NCI-H2029 (cell line): ENCODE measurements at regions not wholly inside any gene's neighbourhood (a gene's known extent, or its start where the extent isn't known, plus 50 kb on each side); places are given as distances from the start of the nearest gene placed in this dataset.
"Not testable (repeated sequence)": the region's sequence is repeated elsewhere in the genome, so short reads cannot be mapped to it uniquely, and the experiment has no call there.

Source experiments
- DNase-seq: peaks from one replicate; lab custom pipeline; 2025; lab: John Stamatoyannopoulos, UW

DNA sequence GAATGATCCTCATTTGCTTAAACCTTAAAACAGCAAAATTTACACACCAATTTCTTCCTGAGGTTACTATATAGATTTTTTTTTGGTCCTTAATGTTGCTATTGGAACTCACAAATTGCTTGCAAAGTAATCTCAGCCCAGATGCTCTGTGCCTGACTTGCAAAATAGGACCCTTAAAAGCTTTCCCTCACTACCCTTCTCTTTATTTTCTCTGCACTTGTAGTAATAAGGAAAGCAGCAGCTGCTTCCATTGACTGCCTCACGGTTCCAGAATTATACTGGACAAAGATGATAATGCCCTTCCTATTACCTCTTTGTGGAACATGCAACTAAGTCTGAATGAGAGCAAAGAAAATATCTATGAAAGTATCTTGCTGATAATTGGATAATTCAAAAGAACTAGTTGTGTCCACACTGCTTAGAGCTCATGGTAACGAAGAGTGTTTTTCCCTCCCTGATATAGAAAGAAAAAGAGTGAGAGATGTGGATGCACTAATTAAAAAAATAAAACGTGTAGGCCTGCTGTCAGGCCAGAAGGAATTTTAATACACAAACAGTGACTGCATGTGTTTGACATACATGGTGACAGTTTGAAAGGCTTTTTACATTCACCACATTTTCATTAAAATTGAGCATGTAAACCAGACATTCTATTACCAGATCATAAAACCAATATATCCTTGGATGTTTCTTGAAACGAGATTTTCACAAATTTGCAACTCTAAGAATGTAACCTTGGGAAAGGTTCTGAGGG lies 783.1 kb downstream of the GBE1 start:
- no peak for DNase-seq

GRCh38 chr3:80970292-80970691 lies 791.2 kb downstream of the GBE1 start:
- DNase-seq = no peak

GRCh38 chr3:80929576-80929975 lies 831.9 kb downstream of the GBE1 start:
- DNase-seq = no peak

GRCh38 chr3:80914854-80915253 lies 846.6 kb downstream of the GBE1 start:
- no peak for DNase-seq

- DNase-seq = no peak
Measured at GRCh38 chr3:80898211-80898610, 863.2 kb downstream of the GBE1 start.

GRCh38 chr3:80897005-80897404 lies 864.4 kb downstream of the GBE1 start:
- not testable (repeated sequence) for DNase-seq

DNA sequence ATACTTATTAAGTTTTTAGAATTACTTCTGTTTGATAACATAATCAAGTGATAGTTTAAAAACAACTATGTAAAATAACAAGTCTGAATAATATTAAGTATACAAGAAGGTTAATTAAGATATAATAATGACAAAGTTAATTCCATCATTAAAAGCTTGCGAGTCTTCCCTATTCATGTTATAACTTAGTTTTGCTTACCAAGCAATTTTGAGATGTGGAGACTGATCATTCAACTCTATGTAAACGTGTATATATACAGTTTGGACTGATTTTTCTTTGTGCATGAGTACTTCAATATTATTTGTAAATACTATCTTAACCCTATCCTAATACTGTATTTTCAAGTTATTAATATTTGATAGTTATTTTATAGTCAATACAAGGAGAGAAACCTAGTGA lies 870.9 kb downstream of the GBE1 start:
- no peak for DNase-seq

DNA sequence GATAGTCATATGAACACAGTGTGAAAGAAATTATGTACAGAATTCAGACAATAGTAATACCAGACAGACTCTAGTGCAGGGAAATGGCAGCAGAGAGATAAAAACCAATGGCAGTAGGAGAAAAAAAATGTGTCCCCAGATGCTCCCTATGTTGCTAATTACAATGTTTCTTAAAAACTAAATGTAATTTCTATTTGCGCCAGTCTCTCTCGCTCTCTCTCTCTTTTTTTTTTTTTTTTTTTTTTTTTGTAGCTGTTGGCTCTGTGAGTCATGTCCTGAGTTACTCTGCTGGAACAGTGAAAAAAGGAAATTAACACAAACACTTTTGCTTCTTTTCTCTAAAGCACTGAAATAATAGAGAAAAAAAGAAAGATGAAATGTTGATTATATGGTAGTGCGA lies 871.9 kb downstream of the GBE1 start:
- DNase-seq = no peak

GRCh38 chr3:80870476-80871041 lies 890.9 kb downstream of the GBE1 start:
- no peak for DNase-seq

GRCh38 chr3:80855482-80855881 lies 906.0 kb downstream of the GBE1 start:
- DNase-seq = no peak

DNA sequence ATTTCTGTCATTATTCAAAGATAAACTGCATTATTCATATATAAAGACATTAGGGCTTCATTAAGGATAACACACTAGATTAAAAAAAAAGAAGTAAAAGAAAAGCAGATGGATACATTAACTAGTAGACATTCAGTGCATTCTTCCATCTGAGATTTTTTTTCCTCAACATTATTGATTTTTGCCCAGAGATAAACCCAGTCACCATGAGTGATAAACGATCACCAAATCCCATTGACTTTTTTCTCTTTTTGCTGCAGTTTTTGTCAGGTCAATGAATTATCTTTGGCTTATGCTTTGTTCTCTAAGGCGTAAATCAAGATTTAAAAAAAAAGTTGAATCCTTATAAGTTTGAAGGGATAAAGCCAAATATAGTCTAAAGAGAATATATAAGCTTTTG lies 925.0 kb downstream of the GBE1 start:
- DNase-seq = no peak

GRCh38 chr3:80807577-80807976 lies 953.9 kb downstream of the GBE1 start:
- no peak for DNase-seq

DNA sequence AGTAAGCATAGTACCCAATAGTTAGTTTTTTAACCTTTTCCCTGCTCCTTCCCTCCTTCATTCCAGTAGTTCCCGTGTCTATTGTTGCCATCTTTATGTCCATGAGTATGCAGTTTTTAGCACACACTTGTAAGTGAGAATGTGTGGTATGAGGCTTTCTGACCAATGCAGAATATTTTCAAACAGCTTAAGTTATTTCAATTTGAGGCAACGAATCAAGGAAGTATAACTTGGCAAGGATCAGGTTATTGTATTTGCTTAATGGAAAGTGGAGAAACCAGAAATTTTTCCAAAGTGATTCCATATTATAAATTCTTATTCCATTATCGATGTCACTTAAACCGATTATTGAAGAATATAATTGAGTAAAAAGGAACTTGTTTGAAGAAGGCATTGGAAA lies 954.8 kb downstream of the GBE1 start:
- no peak for DNase-seq

- DNase-seq = no peak
Measured at GRCh38 chr3:80788914-80789313, 972.5 kb downstream of the GBE1 start.

- DNase-seq = no peak
Measured at GRCh38 chr3:80785875-80786274, 975.6 kb downstream of the GBE1 start.

DNA sequence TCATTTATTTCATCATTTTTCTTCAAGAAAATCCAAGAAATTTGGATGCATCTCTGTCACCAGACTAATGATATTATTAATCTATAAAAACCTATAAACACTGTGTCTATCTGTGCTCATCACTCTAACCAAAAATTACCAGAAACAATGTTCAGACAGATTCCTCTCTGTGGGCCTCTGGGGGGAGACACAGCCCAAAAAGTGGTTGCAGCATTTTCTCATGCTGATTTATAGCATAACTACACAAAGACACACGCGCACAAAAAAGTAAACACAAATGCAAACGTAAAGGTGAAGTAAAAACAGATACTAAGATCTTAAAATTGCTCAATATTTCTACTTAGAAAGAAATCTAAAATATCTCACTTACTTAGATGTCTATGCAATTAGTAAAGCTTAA lies 976.0 kb downstream of the GBE1 start:
- DNase-seq = no peak

DNA sequence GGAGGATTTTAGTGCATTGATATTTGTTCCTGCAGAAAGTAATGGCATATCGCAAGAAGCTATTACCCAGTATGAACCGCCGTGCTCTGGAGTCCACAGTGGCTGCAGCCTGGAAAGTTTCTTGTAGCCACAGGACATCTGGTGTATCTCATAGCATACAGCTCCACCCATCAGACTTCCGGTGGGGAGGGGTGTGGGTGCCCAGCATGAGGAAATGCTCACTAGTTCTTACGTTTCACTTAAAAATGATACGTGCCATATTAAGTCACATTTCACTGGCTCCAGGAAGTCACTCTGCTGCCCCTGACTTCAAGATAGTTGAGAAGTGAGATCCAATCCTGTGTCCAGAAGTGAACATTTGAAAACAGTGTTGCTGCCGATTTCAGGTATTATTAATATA lies 990.4 kb downstream of the GBE1 start:
- DNase-seq = no peak

- no peak for DNase-seq
Measured at GRCh38 chr3:80770106-80771074, 991.1 kb downstream of the GBE1 start.

- no peak for DNase-seq
Measured at GRCh38 chr3:80769683-80770082, 991.8 kb downstream of the GBE1 start.

DNA sequence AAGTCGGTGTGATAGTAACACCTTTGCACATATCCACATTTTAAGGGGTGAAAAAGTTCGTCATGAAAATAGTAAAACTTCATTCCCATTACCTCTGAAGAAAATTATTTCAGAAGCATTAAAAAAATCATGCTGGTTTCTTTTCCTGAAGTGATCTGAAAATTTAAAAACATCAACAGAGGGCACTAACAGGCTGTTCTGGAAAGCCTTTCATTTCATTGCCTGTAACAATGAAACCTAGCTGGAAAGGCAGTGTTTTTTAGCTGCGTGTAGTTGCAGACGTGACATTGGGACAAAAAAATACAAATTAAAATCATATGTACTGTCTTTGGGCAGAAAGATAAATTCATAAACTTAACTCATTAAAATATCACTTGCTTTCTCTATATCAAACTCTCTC lies 993.8 kb downstream of the GBE1 start:
- DNase-seq = no peak

DNA sequence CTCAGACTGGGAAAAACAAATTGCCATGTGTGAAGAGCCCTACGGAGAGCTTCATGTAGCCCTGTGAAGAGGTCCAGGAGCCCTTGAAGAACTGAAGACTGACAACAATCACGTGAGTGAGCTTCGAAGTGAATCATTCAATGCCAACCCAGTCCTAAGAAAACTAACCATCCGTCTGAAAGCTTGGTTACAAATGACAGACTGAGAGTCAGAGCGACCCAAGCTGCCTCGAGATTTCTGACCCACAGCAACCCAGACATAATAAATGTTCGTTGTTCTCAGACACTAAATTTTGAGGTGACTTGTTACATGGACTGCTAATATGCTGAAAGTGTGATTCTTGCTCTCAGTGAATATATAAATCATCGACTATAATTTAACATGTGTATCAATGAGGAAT lies 987.2 kb upstream of the ROBO1 start:
- DNase-seq = no peak

GRCh38 chr3:80753021-80753420 lies 985.2 kb upstream of the ROBO1 start:
- no peak for DNase-seq

- DNase-seq = no peak
Measured at GRCh38 chr3:80750637-80751036, 982.8 kb upstream of the ROBO1 start.
